ENCODE measurements at regions not wholly inside any gene's neighbourhood (a gene's known extent, or its start where the extent isn't known, plus 50 kb on each side); places are given as distances from the start of the nearest gene placed in this dataset.

GRCh38 chr5:15447209-15447608 lies 52.8 kb upstream of the FBXL7 start:
- 28 to 40% (median 36%) methylated on average over 1 of the region's 1 CpG for WGBS, 3 donors
- no peak overlapping the region for H3K27ac ChIP-seq (ENCODE audit: low read depth, low read length)

- H3K27ac ChIP-seq (ENCODE audit: low read depth, low read length) = no peak overlapping the region
These were observed 53.4 kb upstream of the FBXL7 start for GRCh38 chr5:15446552-15446951.

- H3K27ac ChIP-seq (ENCODE audit: low read depth, low read length) = no peak overlapping the region
- WGBS, 3 donors = 54 to 86% (median 84%) methylated on average over 1 of the region's 1 CpG
These were observed 57.8 kb upstream of the FBXL7 start for GRCh38 chr5:15442193-15442570.

DNA sequence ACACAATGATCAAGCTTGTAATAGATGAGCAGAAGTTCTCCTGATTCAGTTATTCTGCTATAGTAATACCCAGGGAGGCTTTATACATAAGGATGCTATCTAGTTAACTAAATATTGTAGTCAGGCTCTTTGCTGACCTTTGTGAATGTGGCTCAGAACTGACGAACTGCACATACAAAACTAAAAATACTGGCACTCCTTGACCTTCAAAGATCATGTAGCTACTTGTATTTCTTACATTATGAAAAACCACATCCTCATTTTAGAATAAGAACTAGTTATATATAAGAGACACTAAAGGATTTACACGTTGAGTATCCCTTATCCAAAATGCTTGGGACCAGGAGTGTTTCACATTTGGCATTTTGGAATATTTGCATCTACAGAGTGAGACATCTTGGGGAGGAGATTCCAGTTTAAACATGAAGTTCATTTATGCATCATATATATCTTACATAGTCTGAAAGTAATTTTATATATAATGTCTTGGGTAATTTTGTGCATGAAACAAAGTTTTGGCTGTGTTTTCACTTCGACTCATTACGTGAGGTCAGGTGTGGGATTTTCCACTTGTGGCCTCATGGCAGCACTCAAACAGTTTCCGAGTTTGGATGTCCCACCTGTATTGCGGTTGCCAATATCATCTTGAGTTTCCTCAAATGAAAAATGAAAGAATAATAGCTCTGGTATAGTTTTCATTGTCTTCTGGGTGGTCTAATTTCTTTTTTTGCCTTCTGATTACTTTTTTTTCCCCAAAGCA lies 58.4 kb upstream of the FBXL7 start:
- H3K27ac ChIP-seq (ENCODE audit: low read depth, low read length) = no peak overlapping the region
- 70 to 83% (median 82%) methylated on average over 6 of the region's 6 CpGs for WGBS, 3 donors

DNA sequence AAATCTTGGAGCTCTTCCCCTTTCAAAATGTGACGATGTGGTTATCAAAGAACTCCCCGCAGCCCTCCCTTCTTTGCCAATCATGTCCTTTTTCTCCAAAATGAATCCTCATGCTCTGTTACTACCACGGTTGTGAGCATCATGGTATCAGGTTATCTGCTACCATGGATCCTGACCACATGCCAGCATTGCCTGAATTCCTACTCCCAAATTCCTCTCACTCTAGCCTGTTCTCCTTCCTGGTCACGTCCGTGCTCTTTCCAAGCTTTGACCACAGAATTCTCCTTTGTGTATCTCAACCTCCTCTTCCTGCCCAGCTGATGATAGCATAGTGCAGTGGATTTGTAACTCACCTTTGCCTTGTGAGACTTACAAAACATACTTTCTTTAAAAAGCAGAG lies 59.5 kb upstream of the FBXL7 start:
- H3K27ac ChIP-seq (ENCODE audit: low read depth, low read length) = no peak overlapping the region
- WGBS, 3 donors = 53 to 72% (median 62%) methylated on average over 5 of the region's 5 CpGs

- 30 to 44% (median 36%) methylated on average over 1 of the region's 1 CpG for WGBS, 3 donors
- no peak overlapping the region for H3K27ac ChIP-seq (ENCODE audit: low read depth, low read length)
These were observed 60.2 kb upstream of the FBXL7 start for GRCh38 chr5:15439801-15440200.

GRCh38 chr5:15433709-15434108 lies 66.3 kb upstream of the FBXL7 start:
- WGBS, 3 donors = 71 to 86% (median 83%) methylated on average over 3 of the region's 3 CpGs
- no peak overlapping the region for H3K27ac ChIP-seq (ENCODE audit: low read depth, low read length)

GRCh38 chr5:15431923-15432322 lies 68.1 kb upstream of the FBXL7 start:
- WGBS, 3 donors = 32 to 52% (median 39%) methylated on average over 3 of the region's 3 CpGs
- H3K27ac ChIP-seq (ENCODE audit: low read depth, low read length) = no peak overlapping the region

- H3K27ac ChIP-seq (ENCODE audit: low read depth, low read length) = no peak overlapping the region
- 19 to 30% (median 21%) methylated on average over 6 of the region's 6 CpGs for WGBS, 3 donors
These were observed 74.2 kb upstream of the FBXL7 start for GRCh38 chr5:15425766-15426165.

DNA sequence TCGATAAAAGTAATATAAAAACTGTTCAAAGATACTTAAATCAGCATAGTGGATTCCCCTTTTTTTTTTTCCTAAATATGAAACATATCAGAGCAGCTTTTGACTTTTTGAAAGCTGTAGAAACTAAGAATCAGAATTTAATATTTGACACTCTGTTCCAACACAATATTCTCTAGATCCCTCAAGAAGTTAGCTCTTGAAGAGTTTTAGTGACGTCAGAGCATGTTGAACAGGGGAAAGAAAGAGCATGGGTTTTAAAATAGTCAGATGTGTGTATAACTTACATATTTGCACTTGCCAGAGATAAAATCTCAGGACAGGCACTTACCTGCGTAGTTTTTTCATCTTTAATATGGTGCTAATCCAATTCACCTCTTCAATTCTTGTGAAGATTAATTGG lies 75.2 kb upstream of the FBXL7 start:
- H3K27ac ChIP-seq (ENCODE audit: low read depth, low read length) = no peak overlapping the region
- 63 to 92% (median 92%) methylated on average over 3 of the region's 3 CpGs for WGBS, 3 donors

- WGBS, 3 donors = 32 to 45% (median 40%) methylated on average over 4 of the region's 4 CpGs
- H3K27ac ChIP-seq (ENCODE audit: low read depth, low read length) = no peak overlapping the region
These were observed 78.0 kb upstream of the FBXL7 start for GRCh38 chr5:15421921-15422412.

DNA sequence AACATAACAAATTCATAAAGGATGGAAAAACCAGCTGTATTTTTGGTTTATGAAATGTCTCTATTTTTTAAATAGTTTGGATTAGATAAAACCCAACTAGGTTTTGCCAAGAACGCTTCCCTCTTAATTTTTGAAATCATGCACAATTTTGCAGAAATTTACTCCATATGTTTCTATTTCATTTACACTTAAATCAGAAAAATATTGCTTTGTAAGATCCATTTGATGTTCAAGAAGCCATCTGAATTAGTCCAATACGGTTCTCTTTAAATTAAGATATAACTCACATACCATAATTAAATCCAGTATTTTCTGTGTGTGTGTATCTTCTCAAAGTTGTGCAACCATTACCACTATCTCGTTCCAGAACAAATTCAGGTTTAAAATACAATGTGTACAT lies 78.6 kb upstream of the FBXL7 start:
- no peak overlapping the region for H3K27ac ChIP-seq (ENCODE audit: low read depth, low read length)

DNA sequence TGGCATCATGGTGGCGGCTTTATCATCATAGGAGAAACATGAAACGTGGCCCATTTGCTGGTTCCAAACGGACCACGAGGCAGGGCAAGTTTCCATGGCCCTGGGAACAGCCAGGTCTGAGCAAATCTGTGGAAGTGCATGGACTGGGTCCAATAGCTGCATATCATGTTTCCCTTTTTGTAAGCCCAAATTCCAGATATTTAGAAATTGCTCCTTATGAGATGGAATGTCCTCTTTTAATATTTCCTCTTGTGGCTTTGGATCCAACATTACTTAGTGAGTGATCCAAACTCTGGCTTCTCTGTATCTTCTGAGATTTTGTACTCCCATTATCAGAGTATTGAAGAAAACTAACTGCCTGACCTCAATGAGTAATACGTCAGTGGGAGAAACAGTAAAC lies 79.8 kb upstream of the FBXL7 start:
- WGBS, 3 donors = 53 to 67% (median 57%) methylated on average over 5 of the region's 5 CpGs
- no peak overlapping the region for H3K27ac ChIP-seq (ENCODE audit: low read depth, low read length)

More for the DNA sequence above, 78.6 kb upstream of the FBXL7 start:
- WGBS, 3 donors = 59 to 66% (median 64%) methylated on average over 3 of the region's 3 CpGs

DNA sequence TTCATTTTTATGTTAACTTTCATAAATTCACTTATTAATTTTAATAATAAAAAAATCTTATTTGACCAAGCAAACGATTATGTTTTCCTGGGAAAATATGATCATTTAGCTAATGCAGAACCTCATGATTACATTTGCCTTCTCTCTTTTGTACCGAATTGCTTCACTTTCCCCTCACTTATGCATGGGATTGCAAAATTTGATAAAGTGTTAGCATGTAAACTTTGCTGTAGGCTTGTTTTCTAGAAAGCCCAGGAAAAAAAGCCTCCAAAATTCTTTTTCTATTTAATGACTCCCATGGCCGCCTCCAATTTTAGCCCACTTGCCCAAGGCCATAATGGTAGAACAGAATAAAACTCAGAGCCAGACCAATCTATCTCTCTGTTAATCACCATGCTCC lies 82.8 kb upstream of the FBXL7 start:
- 75 to 95% (median 92%) methylated on average over 3 of the region's 3 CpGs for WGBS, 3 donors

DNA sequence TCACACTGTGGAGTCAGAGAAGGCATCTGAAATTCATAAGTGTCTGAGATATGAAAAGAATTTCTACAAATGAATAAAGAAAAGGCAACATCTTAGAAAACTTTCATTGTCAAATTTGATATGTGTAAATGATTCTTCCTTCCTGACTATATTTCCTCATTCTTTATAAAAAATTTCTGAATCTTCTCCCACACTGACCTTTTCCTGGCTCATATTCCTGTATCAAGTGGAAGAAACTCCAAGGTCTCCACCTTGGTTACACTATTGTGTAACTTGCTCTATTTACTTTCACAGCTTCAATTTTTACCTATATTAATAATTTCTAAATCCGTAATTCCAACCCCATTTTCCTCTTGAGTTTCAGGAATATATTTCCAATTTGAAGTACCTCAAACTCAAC lies 93.5 kb upstream of the FBXL7 start:
- 74 to 87% (median 86%) methylated on average over 1 of the region's 1 CpG for WGBS, 3 donors
- no peak overlapping the region for H3K27ac ChIP-seq (ENCODE audit: low read depth, low read length)

More for the DNA sequence above, 82.8 kb upstream of the FBXL7 start:
- no peak overlapping the region for H3K27ac ChIP-seq (ENCODE audit: low read depth, low read length)

GRCh38 chr5:15393146-15393545 lies 106.8 kb upstream of the FBXL7 start:
- no peak overlapping the region for H3K27ac ChIP-seq (ENCODE audit: low read depth, low read length)
- 94 to 98% (median 94%) methylated on average over 1 of the region's 1 CpG for WGBS, 3 donors

DNA sequence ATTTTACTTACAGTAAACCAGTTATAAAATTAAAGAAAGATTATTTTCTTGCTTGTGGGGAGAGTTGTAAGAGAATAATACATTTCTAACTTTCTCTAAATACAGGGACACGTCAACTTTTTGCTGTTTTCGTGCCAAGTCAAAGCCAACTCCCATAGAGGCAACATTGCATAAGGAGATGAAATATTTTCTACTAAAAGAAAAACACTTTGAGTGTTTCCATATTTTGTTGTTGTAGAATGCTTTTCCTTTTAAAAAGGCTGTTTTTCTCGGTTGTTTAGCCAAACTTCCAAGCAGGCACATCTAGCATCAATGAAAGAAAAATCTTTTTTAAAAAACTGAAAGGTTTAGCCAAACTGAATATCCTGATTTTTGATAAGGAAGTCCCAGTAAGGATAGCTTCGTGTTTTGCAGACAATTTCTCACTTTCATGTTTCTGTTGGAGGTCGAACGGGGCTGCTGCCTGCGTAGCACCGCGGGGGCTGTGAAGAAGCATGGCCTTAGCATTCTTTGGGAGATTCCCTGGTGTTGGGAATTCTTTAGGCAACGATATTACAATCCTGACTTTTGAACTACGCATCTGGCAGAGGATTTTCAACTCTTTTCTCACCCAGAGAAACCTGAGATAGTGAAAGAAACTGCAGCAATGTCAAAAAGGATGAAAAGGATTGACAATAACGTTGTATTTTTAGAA lies 108.1 kb upstream of the FBXL7 start:
- WGBS, 3 donors = 42 to 45% (median 45%) methylated on average over 12 of the region's 12 CpGs
- H3K27ac ChIP-seq (ENCODE audit: low read depth, low read length) = no peak overlapping the region

DNA sequence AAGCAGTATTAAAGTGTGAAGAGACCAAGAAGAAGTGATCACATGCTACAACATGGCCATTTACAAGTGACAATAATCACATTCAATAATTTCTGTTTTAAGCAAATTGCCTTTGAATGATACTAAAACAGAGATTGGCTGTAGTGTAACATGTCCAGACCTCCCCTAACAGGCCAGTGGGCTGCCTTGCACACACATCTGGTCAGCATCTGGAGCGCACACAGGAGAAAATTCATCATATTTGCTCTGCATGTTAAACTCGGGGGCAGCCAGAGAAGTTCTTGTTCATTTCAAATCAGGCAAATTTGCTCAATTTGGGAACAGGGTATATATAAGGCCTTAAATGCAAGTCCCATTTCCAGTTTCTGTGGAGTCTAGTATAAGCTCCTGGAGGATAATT lies 111.1 kb upstream of the FBXL7 start:
- 59 to 79% (median 78%) methylated on average over 2 of the region's 2 CpGs for WGBS, 3 donors
- H3K27ac ChIP-seq (ENCODE audit: low read depth, low read length) = no peak overlapping the region

DNA sequence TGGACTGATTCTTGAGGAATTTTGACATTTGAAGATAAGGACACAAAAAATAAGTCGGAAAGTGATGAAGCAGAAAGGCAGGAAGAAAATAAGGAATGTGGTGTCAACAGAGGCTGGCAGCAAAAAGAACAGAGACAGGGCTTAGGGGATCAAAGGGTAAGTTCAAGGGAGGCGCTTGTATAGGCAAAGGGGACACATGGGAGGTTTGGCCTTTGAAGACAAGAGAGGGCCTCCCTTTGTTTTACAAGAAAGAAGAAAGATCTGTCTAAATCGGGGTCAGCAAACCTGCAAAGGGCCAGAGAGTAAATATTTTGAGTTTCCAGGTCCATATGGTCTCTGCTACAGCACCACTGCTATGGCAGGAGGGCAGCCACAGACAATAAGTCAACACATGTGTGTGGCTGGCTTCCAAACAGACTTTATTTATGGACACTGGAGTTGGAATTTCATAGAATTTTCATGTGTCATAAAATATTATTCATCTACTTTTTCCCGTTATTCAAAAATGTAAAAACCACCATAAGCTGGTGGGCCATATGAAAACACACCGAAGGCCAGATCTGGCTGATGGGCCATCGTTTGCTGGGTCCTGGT lies 112.0 kb upstream of the FBXL7 start:
- no peak overlapping the region for H3K27ac ChIP-seq (ENCODE audit: low read depth, low read length)
- 58 to 87% (median 84%) methylated on average over 6 of the region's 6 CpGs for WGBS, 3 donors

- WGBS, 3 donors = 76 to 94% (median 85%) methylated on average over 3 of the region's 3 CpGs
- no peak overlapping the region for H3K27ac ChIP-seq (ENCODE audit: low read depth, low read length)
These were observed 113.9 kb upstream of the FBXL7 start for GRCh38 chr5:15386122-15386521.

All from adipose tissue (tissue), 3 donors.